IMR-90 (cell line): ENCODE measurements at regions not wholly inside any gene's neighbourhood (a gene's known extent, or its start where the extent isn't known, plus 50 kb on each side); places are given as distances from the start of the nearest gene placed in this dataset.

Experiments
- ATAC-seq: fragments of 200-7000 bp; cut with Tn5 transposase; 2 replicates; pipeline ENCODE4 v1.9.1; 2020; ENCODE audit warnings: low read depth, mild to moderate bottlenecking, moderate library complexity
- BruUV-seq: library from RNA; stranded (reverse); fragments of 400-500 nt; replicated peaks from 2 replicates; lab custom pipeline; 2021; lab: Mats Ljungman, UMichigan
- CTCF ChIA-PET: fragments of 300-600 bp; formaldehyde crosslinking; extraction: SDS; loops from one replicate; lab custom pipeline; 2021; ENCODE audit warnings: antibody characterized with exemption; lab: Yijun Ruan, JAX
- POLR2A ChIA-PET: fragments of 300-600 bp; sonication (Branson Sonifier 250); formaldehyde crosslinking; loops from one replicate; lab custom pipeline; 2022; ENCODE audit warnings: antibody characterized with exemption; ENCODE audit not compliant: unreplicated experiment; lab: Charles Lee
- DNase-seq: peaks from one replicate; pipeline ENCODE4 v3.0.0; 2013
- H2AFZ ChIP-seq: replicated peaks from 2 replicates; pipeline ENCODE3; 2013; ENCODE audit warnings: low read length, mild to moderate bottlenecking; ENCODE audit not compliant: poor library complexity
- H2AK5ac ChIP-seq: 2 replicates; pipeline ENCODE4 v1.6.1; 2013; ENCODE audit warnings: low read depth, low read length, inconsistent platforms
- H2AK9ac ChIP-seq: replicated peaks from 2 replicates; pipeline ENCODE3; 2013; ENCODE audit warnings: mild to moderate bottlenecking, low read depth, low read length, moderate library complexity; ENCODE audit not compliant: poor library complexity
- H2BK120ac ChIP-seq: 2 replicates; pipeline ENCODE4 v1.6.1; 2013; ENCODE audit warnings: low read depth, low read length, inconsistent platforms
- H2BK15ac ChIP-seq: 3 replicates; pipeline ENCODE4 v1.6.1; 2013; ENCODE audit warnings: low read depth, low read length, inconsistent platforms
- H2BK20ac ChIP-seq: 2 replicates; pipeline ENCODE4 v1.6.1; 2013; ENCODE audit warnings: low read depth, mild to moderate bottlenecking, inconsistent platforms, low read length, moderate library complexity
- H2BK5ac ChIP-seq: 2 replicates; pipeline ENCODE4 v1.6.1; 2013; ENCODE audit warnings: mild to moderate bottlenecking, low read depth, low read length, inconsistent platforms; ENCODE audit not compliant: poor library complexity, severe bottlenecking
- H3K14ac ChIP-seq: replicated peaks from 2 replicates; pipeline ENCODE4 v1.6.1; 2013; ENCODE audit warnings: low read depth, low read length, inconsistent platforms
- H3K18ac ChIP-seq: 2 replicates; pipeline ENCODE4 v1.6.1; 2013; ENCODE audit warnings: low read depth, low read length, control low read depth
- H3K23ac ChIP-seq: 2 replicates; pipeline ENCODE4 v1.6.1; 2013; ENCODE audit warnings: low read depth, low read length, inconsistent platforms
- H3K27ac ChIP-seq: 2 replicates; pipeline ENCODE4 v1.5.1; 2013; ENCODE audit warnings: mild to moderate bottlenecking, control low read depth, low read length; ENCODE audit not compliant: insufficient read depth
- H3K27me3 ChIP-seq: 2 replicates; pipeline ENCODE4 v1.6.1; 2013; ENCODE audit warnings: low read length; ENCODE audit not compliant: control insufficient read depth, insufficient read depth
- H3K36me3 ChIP-seq: 2 replicates; pipeline ENCODE4 v1.6.1; 2013; ENCODE audit warnings: low read length, mixed read lengths; ENCODE audit not compliant: control insufficient read depth, insufficient read depth
- H3K4ac ChIP-seq: 2 replicates; pipeline ENCODE4 v1.6.1; 2013; ENCODE audit warnings: low read depth, low read length, inconsistent platforms
- H3K4me1 ChIP-seq: 2 replicates; pipeline ENCODE4 v1.6.1; 2013; ENCODE audit warnings: low read length, mixed read lengths; ENCODE audit not compliant: control insufficient read depth, insufficient read depth
- H3K4me2 ChIP-seq: 2 replicates; pipeline ENCODE4 v1.6.1; 2013; ENCODE audit warnings: low read depth, mild to moderate bottlenecking, control low read depth, low read length, moderate library complexity
- H3K4me3 ChIP-seq: 2 replicates; pipeline ENCODE4 v1.5.1; 2013; ENCODE audit warnings: low read depth, mild to moderate bottlenecking, control low read depth, low read length, moderate library complexity; ENCODE audit not compliant: insufficient read depth
- H3K56ac ChIP-seq: 2 replicates; pipeline ENCODE4 v1.6.1; 2013; ENCODE audit warnings: low read length, inconsistent platforms; ENCODE audit not compliant: insufficient read depth; ENCODE audit errors: extremely low read depth
- H3K79me1 ChIP-seq, 2 experiments: 2 replicates each; pipeline ENCODE4 v1.6.1; 2013; ENCODE audit warnings: low read length in 2 of 2, inconsistent platforms in 1 of 2, low read depth in 1 of 2
- H3K9ac ChIP-seq: 2 replicates; pipeline ENCODE4 v1.6.1; 2013; ENCODE audit warnings: low read depth, low read length, control low read depth
- H3K9me1 ChIP-seq: 2 replicates; pipeline ENCODE4 v1.6.1; 2013; ENCODE audit warnings: low read length, inconsistent platforms; ENCODE audit not compliant: insufficient read depth
- H3K9me3 ChIP-seq: 2 replicates; pipeline ENCODE4 v1.6.1; 2013; ENCODE audit warnings: low read length; ENCODE audit not compliant: control insufficient read depth, insufficient read depth
- H4K20me1 ChIP-seq: 2 replicates; pipeline ENCODE4 v1.6.1; 2013; ENCODE audit warnings: low read length, inconsistent platforms; ENCODE audit not compliant: insufficient read depth
- H4K5ac ChIP-seq: 2 replicates; pipeline ENCODE4 v1.6.1; 2013; ENCODE audit warnings: mild to moderate bottlenecking, low read depth, low read length, control low read depth
- H4K8ac ChIP-seq, 2 experiments: 2 replicates each; pipeline ENCODE4 v1.6.1; 2013; ENCODE audit warnings: low read depth in 2 of 2, low read length in 2 of 2, control low read depth in 1 of 2, inconsistent platforms in 1 of 2
- H4K91ac ChIP-seq: 2 replicates; pipeline ENCODE4 v1.6.1; 2013; ENCODE audit warnings: low read depth, low read length, inconsistent platforms; ENCODE audit not compliant: insufficient read depth
- BHLHE40 ChIP-seq: fragments of 150-350 bp; IDR thresholded peaks from 2 replicates; pipeline ENCODE4 v1.6.1; 2016; ENCODE audit warnings: mild to moderate bottlenecking, low read depth, low read length
- CEBPB ChIP-seq: IDR thresholded peaks from 2 replicates; pipeline ENCODE4 v1.6.1; 2012; ENCODE audit warnings: low read depth, low read length, improper control_type of control experiment
- CHD1 ChIP-seq: IDR thresholded peaks from 2 replicates; pipeline ENCODE4 v1.6.1; 2012; ENCODE audit warnings: low read depth, low read length, improper control_type of control experiment
- MAFK ChIP-seq: IDR thresholded peaks from 2 replicates; pipeline ENCODE4 v1.6.1; 2012; ENCODE audit warnings: low read depth, low read length, improper control_type of control experiment
- MAZ ChIP-seq: IDR thresholded peaks from 2 replicates; pipeline ENCODE4 v1.6.1; 2012; ENCODE audit warnings: low read depth, mild to moderate bottlenecking, low read length, improper control_type of control experiment, moderate library complexity, borderline replicate concordance
- MXI1 ChIP-seq: IDR thresholded peaks from 2 replicates; pipeline ENCODE4 v1.6.1; 2012; ENCODE audit warnings: low read depth, mild to moderate bottlenecking, low read length, moderate library complexity, borderline replicate concordance
- NFE2L2 ChIP-seq: fragments of 150-350 bp; IDR thresholded peaks from 2 replicates; pipeline ENCODE4 v1.6.1; 2016; ENCODE audit warnings: low read depth, mild to moderate bottlenecking, low read length
- POLR2A ChIP-seq: IDR thresholded peaks from 2 replicates; pipeline ENCODE4 v1.6.1; 2012; ENCODE audit warnings: mild to moderate bottlenecking, low read depth, low read length
- RAD21 ChIP-seq: IDR thresholded peaks from 2 replicates; pipeline ENCODE4 v1.6.1; 2012; ENCODE audit warnings: low read length, improper control_type of control experiment
- RCOR1 ChIP-seq: IDR thresholded peaks from 2 replicates; pipeline ENCODE4 v1.6.1; 2012; ENCODE audit warnings: mild to moderate bottlenecking, low read length, improper control_type of control experiment; ENCODE audit not compliant: insufficient replicate concordance
- RFX5 ChIP-seq: IDR thresholded peaks from 2 replicates; pipeline ENCODE4 v1.8.0; 2012; ENCODE audit warnings: low read depth, mild to moderate bottlenecking, low read length, moderate library complexity
- SMC3 ChIP-seq: fragments of 150-350 bp; IDR thresholded peaks from 2 replicates; pipeline ENCODE4 v1.6.1; 2016; ENCODE audit warnings: low read depth, mild to moderate bottlenecking, antibody characterized with exemption, low read length, moderate library complexity
- USF2 ChIP-seq: fragments of 150-350 bp; IDR thresholded peaks from 2 replicates; pipeline ENCODE4 v1.6.1; 2017; ENCODE audit warnings: mild to moderate bottlenecking, antibody characterized with exemption, low read length, low read depth
- WGBS, 2 experiments: methylation state at CpG; one replicate each; pipeline versions ENCODE4 v1.1.5 to v1.1.7; 2013; ENCODE audit warnings: missing lambda C conversion rate in 2 of 2; ENCODE audit not compliant: insufficient read length in 1 of 2; ENCODE audit errors: extremely low coverage in 2 of 2; 5-methylcytosine and 5-hydroxymethylcytosine counted together
- dilution Hi-C: fragments of 300-500 bp; cut with HindIII; formaldehyde crosslinking; loops from one replicate; pipeline ENCODE4 v1.14.3; 2018; ENCODE audit warnings: low sequenced_read_pairs; ENCODE audit not compliant: unreplicated experiment
- in situ Hi-C: fragments of 300-500 bp; cut with MboI; formaldehyde crosslinking; loops from 3 replicates; pipeline ENCODE4 v1.14.3; 2019; ENCODE audit warnings: low sequenced_read_pairs, inconsistent platforms, mixed read lengths
- intact Hi-C: fragments of 100-400 bp; cut with micrococcal nuclease; formaldehyde crosslinking; loops from 2 replicates; pipeline ENCODE4 v1.10.0; 2022
- TF ChIP-seq, protein P1 (sequence below): conservative IDR thresholded peaks from 2 replicates; pipeline ENCODE4 v1.5.1; 2012; ENCODE audit warnings: mild to moderate bottlenecking, low read depth, low read length, improper control_type of control experiment

- no peak for TF ChIP-seq CEBPB
These were observed 295.9 kb upstream of the ATP2B1 start (continued) for GRCh38 chr12:90004319-90005074.

DNA sequence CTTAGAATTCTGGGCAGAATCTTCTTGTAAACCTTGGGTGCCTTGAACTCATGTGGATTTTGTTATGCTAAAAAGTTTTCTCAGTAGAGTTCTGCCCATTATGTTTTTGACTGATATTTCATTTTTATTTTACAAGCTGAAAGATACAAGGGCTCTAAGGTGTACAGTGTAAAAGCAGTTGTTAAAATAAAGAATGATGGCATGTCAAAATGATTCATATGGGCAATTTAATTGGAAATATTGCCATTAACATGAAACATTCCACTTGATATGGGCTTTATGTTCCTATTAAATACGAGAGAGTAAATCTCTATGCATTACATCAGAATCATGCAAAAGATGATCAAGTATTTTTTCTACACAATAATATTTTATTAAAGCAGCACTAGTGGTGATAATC lies 295.1 kb upstream of the ATP2B1 start:
- no peak overlapping the region for H2AFZ ChIP-seq
- intact Hi-C loops (loop anchor here (5.0 kb wide), 1 partner anchor 296 kb away; the partner anchor contains the start of gene ATP2B1), in situ Hi-C loops (no loop called here), dilution Hi-C loops (no loop called here)
- no peak overlapping the region for H4K8ac ChIP-seq
- 0 out of 2 replicates have a peak, but pooled peaks cover 3% of the 10 kb centered on the region for H3K9me1 ChIP-seq
- no peak overlapping the region for H3K4me2 ChIP-seq
- H3K4ac ChIP-seq, result no peak overlapping the region
- H3K23ac ChIP-seq, result no peak overlapping the region
- H3K4me3 ChIP-seq, result no peak overlapping the region
- H2BK20ac ChIP-seq, result no peak overlapping the region
- H3K14ac ChIP-seq, result no peak overlapping the region
- H4K91ac ChIP-seq, result no peak overlapping the region
- no peaks in the 10 kb centered on the region for H3K27me3 ChIP-seq
- no peak overlapping the region for H3K9ac ChIP-seq
- H3K9me3 ChIP-seq, result no peaks in the 10 kb centered on the region
- DNase-seq, result no peak
- no CpG with 5 or more reads among the region's 1 CpG for WGBS, 2 experiments
- no peak overlapping the region for H2BK5ac ChIP-seq
- ChIA-PET POLR2A (no interaction called here), CTCF (no interaction called here)
- no peak overlapping the region for H2BK15ac ChIP-seq
- H3K56ac ChIP-seq, result no peak overlapping the region
- ATAC-seq, result no peak
- H4K5ac ChIP-seq, result no peak overlapping the region
- no peaks in the 10 kb centered on the region for H3K79me1 ChIP-seq
- no peak overlapping the region for H3K27ac ChIP-seq
- H2AK5ac ChIP-seq, result no peak overlapping the region
- H2BK120ac ChIP-seq, result no peak overlapping the region
- no peak overlapping the region for H2AK9ac ChIP-seq
- BruUV-seq, result no TSS peak
- no peak overlapping the region for H3K18ac ChIP-seq
- peaks cover 6% of the 10 kb centered on the region for H3K4me1 ChIP-seq
- no peaks in the 10 kb centered on the region for H4K20me1 ChIP-seq
- no peaks in the 10 kb centered on the region for H3K36me3 ChIP-seq
- TF ChIP-seq MAFK (no peak), RCOR1 (no peak), CHD1 (no peak), RAD21 (no peak), BHLHE40 (no peak), NFE2L2 (no peak), RFX5 (no peak), MXI1 (no peak), USF2 (no peak), MAZ (no peak), CEBPB (no peak), POLR2A (no peak), SMC3 (no peak)
- TF ChIP-seq, protein P1, sequence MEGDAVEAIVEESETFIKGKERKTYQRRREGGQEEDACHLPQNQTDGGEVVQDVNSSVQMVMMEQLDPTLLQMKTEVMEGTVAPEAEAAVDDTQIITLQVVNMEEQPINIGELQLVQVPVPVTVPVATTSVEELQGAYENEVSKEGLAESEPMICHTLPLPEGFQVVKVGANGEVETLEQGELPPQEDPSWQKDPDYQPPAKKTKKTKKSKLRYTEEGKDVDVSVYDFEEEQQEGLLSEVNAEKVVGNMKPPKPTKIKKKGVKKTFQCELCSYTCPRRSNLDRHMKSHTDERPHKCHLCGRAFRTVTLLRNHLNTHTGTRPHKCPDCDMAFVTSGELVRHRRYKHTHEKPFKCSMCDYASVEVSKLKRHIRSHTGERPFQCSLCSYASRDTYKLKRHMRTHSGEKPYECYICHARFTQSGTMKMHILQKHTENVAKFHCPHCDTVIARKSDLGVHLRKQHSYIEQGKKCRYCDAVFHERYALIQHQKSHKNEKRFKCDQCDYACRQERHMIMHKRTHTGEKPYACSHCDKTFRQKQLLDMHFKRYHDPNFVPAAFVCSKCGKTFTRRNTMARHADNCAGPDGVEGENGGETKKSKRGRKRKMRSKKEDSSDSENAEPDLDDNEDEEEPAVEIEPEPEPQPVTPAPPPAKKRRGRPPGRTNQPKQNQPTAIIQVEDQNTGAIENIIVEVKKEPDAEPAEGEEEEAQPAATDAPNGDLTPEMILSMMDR, result no peak
